ENCODE measurements at regions not wholly inside any gene's neighbourhood (a gene's known extent, or its start where the extent isn't known, plus 50 kb on each side); places are given as distances from the start of the nearest gene placed in this dataset.

DNA sequence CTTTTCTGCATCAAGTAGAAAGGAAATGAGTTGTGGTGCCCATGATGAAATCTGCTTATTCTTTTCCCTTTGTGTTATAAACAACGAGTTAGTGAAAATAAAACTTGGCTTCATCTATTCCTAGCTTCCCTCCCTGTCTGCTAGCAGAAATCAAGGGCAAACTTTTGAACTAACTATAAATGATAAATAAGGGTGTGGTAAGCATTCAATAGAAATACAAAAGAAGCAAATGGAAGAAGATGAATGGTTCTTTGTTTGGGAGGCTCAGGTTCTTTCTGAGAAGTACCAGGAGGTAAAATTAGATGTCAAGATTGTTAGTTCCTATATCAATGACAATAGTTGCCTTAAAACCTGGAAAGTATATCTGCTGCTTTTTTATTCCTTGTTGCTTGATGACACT lies 275.3 kb upstream of the PRR20A start:
- H3K27ac ChIP-seq = no peak overlapping the region
- intact Hi-C loops (cut with DNase I; ENCODE audit: low total_unique reads) = no loop called here
- H3K9me3 ChIP-seq = peaks cover 0 to 4% (median 0%) of the 10 kb centered on the region in 4 donors
- no peaks in the 10 kb centered on the region for H3K27me3 ChIP-seq
- 10 to 53% (median 35%) methylated on average over 1 of the region's 1 CpG for WGBS, 5 donors
- H3K4me1 ChIP-seq = no peaks in the 10 kb centered on the region
- no peak overlapping the region for H3K4me3 ChIP-seq
- H3K36me3 ChIP-seq = no peaks in the 10 kb centered on the region
- no peak for DNase-seq
- TF ChIP-seq, protein P1, sequence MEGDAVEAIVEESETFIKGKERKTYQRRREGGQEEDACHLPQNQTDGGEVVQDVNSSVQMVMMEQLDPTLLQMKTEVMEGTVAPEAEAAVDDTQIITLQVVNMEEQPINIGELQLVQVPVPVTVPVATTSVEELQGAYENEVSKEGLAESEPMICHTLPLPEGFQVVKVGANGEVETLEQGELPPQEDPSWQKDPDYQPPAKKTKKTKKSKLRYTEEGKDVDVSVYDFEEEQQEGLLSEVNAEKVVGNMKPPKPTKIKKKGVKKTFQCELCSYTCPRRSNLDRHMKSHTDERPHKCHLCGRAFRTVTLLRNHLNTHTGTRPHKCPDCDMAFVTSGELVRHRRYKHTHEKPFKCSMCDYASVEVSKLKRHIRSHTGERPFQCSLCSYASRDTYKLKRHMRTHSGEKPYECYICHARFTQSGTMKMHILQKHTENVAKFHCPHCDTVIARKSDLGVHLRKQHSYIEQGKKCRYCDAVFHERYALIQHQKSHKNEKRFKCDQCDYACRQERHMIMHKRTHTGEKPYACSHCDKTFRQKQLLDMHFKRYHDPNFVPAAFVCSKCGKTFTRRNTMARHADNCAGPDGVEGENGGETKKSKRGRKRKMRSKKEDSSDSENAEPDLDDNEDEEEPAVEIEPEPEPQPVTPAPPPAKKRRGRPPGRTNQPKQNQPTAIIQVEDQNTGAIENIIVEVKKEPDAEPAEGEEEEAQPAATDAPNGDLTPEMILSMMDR (IDR thresholded peaks at IDR 0.05) = no peak
- TF ChIP-seq POLR2A (IDR thresholded peaks at IDR 0.05) (no peak), EP300 (IDR thresholded peaks at IDR 0.05) (no peak), POLR2AphosphoS5 (IDR thresholded peaks at IDR 0.05) (no peak)

DNA sequence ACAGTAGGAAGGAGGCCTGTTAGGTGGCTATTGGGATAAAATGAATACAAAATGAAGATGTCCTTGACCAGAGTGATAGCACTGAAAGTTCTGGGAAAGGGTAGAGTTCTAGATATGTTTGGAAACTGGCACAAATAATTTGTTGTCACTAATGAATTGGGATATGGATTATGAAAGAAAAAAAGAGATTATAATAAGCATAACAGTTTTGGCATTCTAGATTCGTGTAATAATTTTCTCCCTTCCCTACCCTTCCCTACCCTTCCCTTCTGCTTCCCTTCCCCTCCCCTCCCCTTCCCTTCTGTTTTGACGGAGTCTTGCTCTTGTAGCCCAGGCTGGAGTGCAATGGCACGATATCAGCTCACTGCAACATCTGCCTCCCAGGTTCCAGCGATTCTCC lies 271.0 kb upstream of the PRR20A start:
- H3K36me3 ChIP-seq = no peaks in the 10 kb centered on the region
- TF ChIP-seq, protein P1 (IDR thresholded peaks at IDR 0.05) = no peak
- TF ChIP-seq POLR2A (IDR thresholded peaks at IDR 0.05) (no peak), EP300 (IDR thresholded peaks at IDR 0.05) (no peak), POLR2AphosphoS5 (IDR thresholded peaks at IDR 0.05) (no peak)
- intact Hi-C loops (cut with DNase I; ENCODE audit: low total_unique reads) = no loop called here
- H3K4me3 ChIP-seq = no peak overlapping the region
- H3K4me1 ChIP-seq = no peaks in the 10 kb centered on the region
- no peak for DNase-seq
- H3K27me3 ChIP-seq = no peaks in the 10 kb centered on the region
- no peak overlapping the region for H3K27ac ChIP-seq
- H3K9me3 ChIP-seq = peaks cover 0 to 11% (median 4%) of the 10 kb centered on the region in 4 donors
- 90 to 98% (median 92%) methylated on average over 2 to 4 of the region's 4 CpGs for WGBS, 5 donors

DNA sequence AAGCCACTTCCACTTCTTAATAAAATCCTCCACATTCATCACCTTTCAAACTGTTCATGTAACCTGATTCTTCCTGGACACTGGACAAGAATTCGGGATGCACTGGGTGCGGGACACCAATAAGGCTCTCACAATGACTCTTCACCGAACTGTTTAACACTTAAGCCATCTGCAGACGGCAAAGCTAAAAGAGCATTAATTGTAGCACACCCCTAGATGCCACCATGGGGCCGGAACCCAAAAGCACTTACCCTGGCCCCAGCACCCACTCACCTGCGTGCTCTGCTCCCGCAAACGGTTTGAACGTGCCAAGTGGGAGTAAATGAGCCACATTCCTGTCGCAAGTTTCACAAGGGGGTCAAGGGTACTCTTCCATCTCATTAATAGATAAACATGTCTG lies 254.3 kb upstream of the PRR20A start:
- no peak overlapping the region for H3K27ac ChIP-seq
- TF ChIP-seq POLR2AphosphoS5 (IDR thresholded peaks at IDR 0.05) (no peak), POLR2A (IDR thresholded peaks at IDR 0.05) (no peak), EP300 (IDR thresholded peaks at IDR 0.05) (no peak)
- TF ChIP-seq, protein P1 (IDR thresholded peaks at IDR 0.05) = no peak
- H3K9me3 ChIP-seq = peaks cover 0 to 14% (median 10%) of the 10 kb centered on the region in 4 donors
- H3K4me1 ChIP-seq = no peaks in the 10 kb centered on the region
- no peaks in the 10 kb centered on the region for H3K27me3 ChIP-seq
- H3K36me3 ChIP-seq = no peaks in the 10 kb centered on the region
- WGBS, 5 donors = 65 to 86% (median 82%) methylated on average over 10 of the region's 10 CpGs
- intact Hi-C loops (cut with DNase I; ENCODE audit: low total_unique reads) = no loop called here
- H3K4me3 ChIP-seq = no peak overlapping the region
- no peak for DNase-seq

DNA sequence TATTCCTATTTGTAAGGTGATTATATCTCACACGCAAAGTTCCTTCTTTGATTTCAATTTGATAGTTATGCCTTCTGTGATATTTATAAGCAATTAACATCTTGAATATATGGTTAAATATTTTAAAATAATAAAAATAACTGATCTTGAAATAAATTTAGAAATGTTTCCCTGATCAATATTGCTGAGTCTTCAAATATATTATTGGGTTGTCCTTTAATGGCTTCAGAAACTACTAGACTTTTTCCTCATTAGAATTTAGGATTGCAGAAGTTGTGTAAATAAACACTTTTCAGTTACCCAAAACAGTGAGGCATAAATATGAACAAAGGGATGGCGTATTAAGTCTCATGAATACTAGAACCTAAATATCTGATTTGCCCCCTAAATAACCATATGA lies 252.3 kb upstream of the PRR20A start:
- WGBS, 5 donors = 85 to 97% (median 92%) methylated on average over 2 of the region's 2 CpGs
- intact Hi-C loops (cut with DNase I; ENCODE audit: low total_unique reads) = no loop called here

DNA sequence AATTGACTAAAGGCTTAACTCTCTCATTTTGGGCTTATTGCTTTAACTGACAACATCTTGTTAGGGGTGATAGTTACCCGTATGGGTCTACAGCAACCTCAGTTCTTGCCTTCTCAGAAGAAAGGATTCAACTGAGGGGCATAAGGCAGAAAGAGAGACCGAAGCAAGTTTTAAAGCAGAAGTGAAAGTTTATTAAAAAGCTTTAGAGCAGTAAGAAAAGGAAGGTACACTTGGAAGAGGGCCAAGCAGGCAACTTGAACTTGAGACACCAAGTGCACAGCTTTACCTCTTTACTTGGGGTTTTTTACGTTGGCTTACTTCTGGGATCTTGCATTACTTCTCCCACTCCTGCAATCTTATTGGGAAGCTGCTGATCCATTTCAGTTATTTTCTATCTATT lies 246.9 kb upstream of the PRR20A start:
- Histone ChIP-seq H3K9me3 (peaks cover 0 to 7% (median 0%) of the 10 kb centered on the region in 4 donors), H3K27me3 (no peaks in the 10 kb centered on the region), H3K36me3 (no peaks in the 10 kb centered on the region), H3K27ac (no peak overlapping the region), H3K4me1 (no peaks in the 10 kb centered on the region), H3K4me3 (no peak overlapping the region)
- WGBS, 5 donors = 69 to 82% (median 75%) methylated on average over 3 of the region's 3 CpGs
- TF ChIP-seq POLR2AphosphoS5 (IDR thresholded peaks at IDR 0.05) = no peak
- TF ChIP-seq, protein P1 (IDR thresholded peaks at IDR 0.05) = no peak
- no peak for TF ChIP-seq POLR2A (IDR thresholded peaks at IDR 0.05)
- no peak for TF ChIP-seq EP300 (IDR thresholded peaks at IDR 0.05)
- intact Hi-C loops (cut with DNase I; ENCODE audit: low total_unique reads) = no loop called here
- no peak for DNase-seq

More for the DNA sequence above, 252.3 kb upstream of the PRR20A start:
- peaks cover 0 to 13% (median 3%) of the 10 kb centered on the region in 4 donors for H3K9me3 ChIP-seq
- no peaks in the 10 kb centered on the region for H3K4me1 ChIP-seq
- H3K27ac ChIP-seq = no peak overlapping the region
- no peak overlapping the region for H3K4me3 ChIP-seq
- H3K36me3 ChIP-seq = no peaks in the 10 kb centered on the region
- no peak for DNase-seq
- no peaks in the 10 kb centered on the region for H3K27me3 ChIP-seq
- no peak for TF ChIP-seq POLR2AphosphoS5 (IDR thresholded peaks at IDR 0.05)
- no peak for TF ChIP-seq POLR2A (IDR thresholded peaks at IDR 0.05)
- TF ChIP-seq EP300 (IDR thresholded peaks at IDR 0.05) = no peak

Data from stomach (tissue), 8 donors.